PFSK-1 (cell line): ENCODE measurements at regions not wholly inside any gene's neighbourhood (a gene's known extent, or its start where the extent isn't known, plus 50 kb on each side); places are given as distances from the start of the nearest gene placed in this dataset.

Source experiments
- FOXP2 ChIP-seq: optimal IDR thresholded peaks from 2 replicates; pipeline ENCODE3; 2011; ENCODE audit warnings: borderline replicate concordance, control low read depth, inconsistent platforms; ENCODE audit not compliant: insufficient read depth; ENCODE audit errors: extremely low read length, extremely low read depth
- POLR2AphosphoS5 ChIP-seq: IDR thresholded peaks from 2 replicates; pipeline ENCODE4 v1.6.1; 2012; ENCODE audit warnings: low read depth, mild to moderate bottlenecking, control low read depth, low read length, moderate library complexity
- SIN3A ChIP-seq: IDR thresholded peaks from 2 replicates; pipeline ENCODE4 v1.6.1; 2012; ENCODE audit warnings: mild to moderate bottlenecking, low read length, moderate library complexity, borderline replicate concordance; ENCODE audit not compliant: insufficient read depth
- TF ChIP-seq, protein P1 (sequence below), 2 experiments: IDR thresholded peaks; 2 replicates each; pipeline versions ENCODE4 v1.6.1 to v1.8.0; 2011 to 2012; ENCODE audit warnings: low read depth in 2 of 2, low read length in 2 of 2, control low read depth in 1 of 2, inconsistent platforms in 1 of 2, mild to moderate bottlenecking in 1 of 2, moderate library complexity in 1 of 2; ENCODE audit not compliant: insufficient read depth in 1 of 2

DNA sequence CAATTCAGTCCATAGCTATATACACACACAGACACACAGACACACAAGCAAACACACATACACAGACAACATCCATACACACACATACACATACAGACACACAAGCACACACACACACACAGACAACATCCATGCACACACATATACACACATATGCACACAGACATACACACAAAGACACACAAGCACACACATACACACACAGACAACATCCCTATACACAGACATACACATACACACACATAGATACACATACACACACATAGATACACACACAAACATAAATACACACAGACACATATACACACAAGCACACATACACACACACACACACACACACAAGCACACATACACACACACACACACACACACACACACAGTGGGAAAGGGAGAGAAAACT, 254.8 kb downstream of the VRK1 start:
- TF ChIP-seq POLR2AphosphoS5 (no peak), FOXP2 (no peak), SIN3A (no peak)
- TF ChIP-seq, protein P1, sequence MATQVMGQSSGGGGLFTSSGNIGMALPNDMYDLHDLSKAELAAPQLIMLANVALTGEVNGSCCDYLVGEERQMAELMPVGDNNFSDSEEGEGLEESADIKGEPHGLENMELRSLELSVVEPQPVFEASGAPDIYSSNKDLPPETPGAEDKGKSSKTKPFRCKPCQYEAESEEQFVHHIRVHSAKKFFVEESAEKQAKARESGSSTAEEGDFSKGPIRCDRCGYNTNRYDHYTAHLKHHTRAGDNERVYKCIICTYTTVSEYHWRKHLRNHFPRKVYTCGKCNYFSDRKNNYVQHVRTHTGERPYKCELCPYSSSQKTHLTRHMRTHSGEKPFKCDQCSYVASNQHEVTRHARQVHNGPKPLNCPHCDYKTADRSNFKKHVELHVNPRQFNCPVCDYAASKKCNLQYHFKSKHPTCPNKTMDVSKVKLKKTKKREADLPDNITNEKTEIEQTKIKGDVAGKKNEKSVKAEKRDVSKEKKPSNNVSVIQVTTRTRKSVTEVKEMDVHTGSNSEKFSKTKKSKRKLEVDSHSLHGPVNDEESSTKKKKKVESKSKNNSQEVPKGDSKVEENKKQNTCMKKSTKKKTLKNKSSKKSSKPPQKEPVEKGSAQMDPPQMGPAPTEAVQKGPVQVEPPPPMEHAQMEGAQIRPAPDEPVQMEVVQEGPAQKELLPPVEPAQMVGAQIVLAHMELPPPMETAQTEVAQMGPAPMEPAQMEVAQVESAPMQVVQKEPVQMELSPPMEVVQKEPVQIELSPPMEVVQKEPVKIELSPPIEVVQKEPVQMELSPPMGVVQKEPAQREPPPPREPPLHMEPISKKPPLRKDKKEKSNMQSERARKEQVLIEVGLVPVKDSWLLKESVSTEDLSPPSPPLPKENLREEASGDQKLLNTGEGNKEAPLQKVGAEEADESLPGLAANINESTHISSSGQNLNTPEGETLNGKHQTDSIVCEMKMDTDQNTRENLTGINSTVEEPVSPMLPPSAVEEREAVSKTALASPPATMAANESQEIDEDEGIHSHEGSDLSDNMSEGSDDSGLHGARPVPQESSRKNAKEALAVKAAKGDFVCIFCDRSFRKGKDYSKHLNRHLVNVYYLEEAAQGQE (IDR thresholded peaks at IDR 0.05; ENCODE audit: insufficient read depth in 1 of 2, low read depth in 2 of 2, low read length in 2 of 2), result no peak
